ENCODE measurements at regions not wholly inside any gene's neighbourhood (a gene's known extent, or its start where the extent isn't known, plus 50 kb on each side); places are given as distances from the start of the nearest gene placed in this dataset.
"Not testable (repeated sequence)": the region's sequence is repeated elsewhere in the genome, so short reads cannot be mapped to it uniquely, and the experiment has no call there.

DNA sequence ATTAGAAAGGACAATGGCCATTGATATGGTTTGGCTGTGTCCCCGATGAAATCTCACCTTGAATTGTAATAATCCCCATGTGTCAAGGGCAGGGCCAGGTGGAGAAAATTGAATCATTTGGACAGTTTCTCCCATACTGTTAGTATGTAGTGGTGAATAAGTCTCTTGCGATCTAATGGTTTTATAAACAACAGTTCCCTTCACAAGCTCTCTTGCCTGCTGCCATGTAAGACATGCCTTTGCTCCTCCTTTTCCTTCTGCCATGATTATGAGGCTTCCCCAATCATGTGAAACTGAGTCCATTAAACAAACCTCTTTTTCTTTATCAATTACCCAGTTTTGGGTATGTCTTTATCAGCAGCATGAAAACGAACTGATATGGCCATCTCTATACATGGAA, 302.7 kb downstream of the SFMBT2 start:
- no peaks in the 10 kb centered on the region for H3K36me3 Mint-ChIP-seq (ENCODE audit: low read depth)
- DNase-seq: no peak
- ChIA-PET CTCF (no interaction called here), POLR2A (no interaction called here)
- H3K4me1 Mint-ChIP-seq: peaks cover 4% of the 10 kb centered on the region
- no peak overlapping the region for H3K27ac Mint-ChIP-seq
- no peak overlapping the region for H3K4me3 Mint-ChIP-seq
- peaks cover 13% of the 10 kb centered on the region for H3K27me3 Mint-ChIP-seq
- no peaks in the 10 kb centered on the region for H3K9me3 Mint-ChIP-seq

DNA sequence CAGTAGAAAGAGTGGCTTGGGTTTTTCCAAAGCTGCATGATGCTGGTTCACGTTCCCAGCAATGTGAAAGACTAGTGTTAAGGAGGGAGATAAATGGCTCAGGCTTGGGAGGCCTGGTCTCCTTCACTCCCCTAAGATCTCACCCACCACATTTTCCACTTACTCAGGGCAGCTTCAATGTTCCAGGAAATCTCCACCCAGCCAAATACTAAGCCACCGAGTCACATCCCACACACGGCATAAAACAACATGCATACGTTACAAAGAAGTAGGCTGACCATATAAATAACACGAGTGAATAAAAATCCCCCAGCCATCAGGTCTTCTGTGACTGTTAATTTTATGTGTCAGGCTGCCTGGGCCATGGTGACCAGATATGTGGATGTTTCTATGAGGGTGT, 303.5 kb downstream of the SFMBT2 start:
- Mint-ChIP-seq H3K27me3 (peaks cover 14% of the 10 kb centered on the region), H3K27ac (no peak overlapping the region), H3K9me3 (no peaks in the 10 kb centered on the region), H3K36me3 (ENCODE audit: low read depth) (no peaks in the 10 kb centered on the region), H3K4me3 (no peak overlapping the region), H3K4me1 (peaks cover 4% of the 10 kb centered on the region)
- ChIA-PET POLR2A (no interaction called here), CTCF (no interaction called here)
- DNase-seq: no peak

DNA sequence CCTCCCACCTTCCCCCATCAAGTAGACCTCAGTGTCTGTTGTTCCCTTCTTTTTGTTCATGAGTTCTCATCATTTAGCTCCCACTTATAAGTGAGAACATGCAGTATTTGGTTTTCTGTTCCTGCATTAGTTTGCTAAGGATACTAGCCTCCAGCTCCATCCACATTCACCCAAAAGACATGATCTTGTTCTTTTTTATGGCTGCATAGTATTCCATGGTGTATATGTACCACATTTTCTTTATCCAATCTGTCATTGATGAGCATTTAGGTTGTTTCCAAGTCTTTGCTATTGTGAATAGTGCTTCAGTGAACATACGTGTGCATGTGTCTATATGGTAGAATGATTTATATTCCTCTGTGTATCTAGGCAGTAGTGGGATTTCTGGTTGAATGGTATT, 306.5 kb downstream of the SFMBT2 start:
- POLR2A ChIA-PET; H3K9me3 Mint-ChIP-seq; H3K36me3 Mint-ChIP-seq (ENCODE audit: low read depth); H3K4me1 Mint-ChIP-seq; DNase-seq; H3K27ac Mint-ChIP-seq; CTCF ChIA-PET; H3K4me3 Mint-ChIP-seq: not testable (repeated sequence)
- peaks cover 11% of the 10 kb centered on the region for H3K27me3 Mint-ChIP-seq

DNA sequence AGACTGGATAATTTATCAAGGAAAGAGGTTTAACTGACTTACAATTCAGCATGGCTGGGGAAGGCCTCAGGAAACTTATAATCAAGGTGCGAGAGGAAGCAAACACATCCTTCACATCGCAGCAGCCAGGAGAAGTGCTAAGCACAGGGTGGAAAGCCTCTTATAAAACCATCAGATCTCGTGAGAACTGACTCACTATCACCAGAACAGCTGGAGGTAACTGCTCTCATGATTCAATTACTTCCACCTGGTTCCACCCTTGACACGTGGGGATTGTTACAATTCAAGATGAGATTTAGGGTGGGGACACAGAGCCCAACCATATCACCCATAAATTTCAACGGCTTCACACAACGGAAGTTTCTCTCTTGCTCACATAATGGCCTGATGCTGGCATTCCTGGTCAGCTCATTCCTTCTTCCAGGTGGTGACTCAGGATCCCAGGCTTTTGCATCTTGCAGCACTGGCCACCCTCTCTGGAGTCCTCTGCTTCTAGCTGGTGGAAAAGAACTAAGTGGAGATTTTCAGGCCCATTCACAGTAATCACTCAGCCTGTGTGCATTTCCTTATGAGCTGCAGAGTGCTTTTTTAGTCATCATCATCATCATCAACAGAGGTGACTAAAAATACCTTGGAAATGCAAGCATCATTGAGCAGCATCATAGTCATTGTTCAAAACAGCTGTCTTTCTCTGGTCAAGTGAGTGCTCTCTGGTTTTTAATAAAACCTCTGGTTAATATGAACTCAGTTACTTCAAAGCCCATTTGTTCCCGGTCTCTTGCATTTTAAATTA, 308.1 kb downstream of the SFMBT2 start:
- Mint-ChIP-seq H3K4me3 (no peak overlapping the region), H3K27me3 (peaks cover 11% of the 10 kb centered on the region), H3K9me3 (no peaks in the 10 kb centered on the region), H3K36me3 (ENCODE audit: low read depth) (no peaks in the 10 kb centered on the region), H3K4me1 (peaks cover 4% of the 10 kb centered on the region), H3K27ac (no peak overlapping the region)
- POLR2A ChIA-PET: no interaction called here
- CTCF ChIA-PET: interaction anchor here (1.1 kb wide), 1 partner anchor 183 kb away, joined by 3 read pairs; no protein-coding TSS in a partner anchor
- no peak for DNase-seq

DNA sequence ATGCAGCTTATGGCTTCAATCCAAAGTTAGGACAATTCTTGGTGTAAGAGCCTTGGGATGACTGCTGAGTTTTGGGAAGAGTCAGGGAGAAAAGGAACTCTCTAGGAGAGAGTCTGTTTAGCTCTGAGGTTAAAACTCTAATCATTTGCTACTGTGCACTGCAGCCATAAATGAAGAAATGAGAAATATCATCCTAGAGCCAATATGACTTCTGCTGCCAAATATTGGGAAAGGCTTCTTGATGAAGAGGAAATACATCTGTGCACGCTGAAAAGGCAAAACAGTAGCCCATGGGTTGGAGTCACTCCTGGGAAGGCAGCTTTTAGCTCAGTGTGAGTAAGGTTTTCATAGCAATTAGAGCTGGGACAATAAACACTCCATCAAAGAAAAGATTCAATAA, 308.8 kb downstream of the SFMBT2 start:
- Mint-ChIP-seq H3K36me3 (ENCODE audit: low read depth) (no peaks in the 10 kb centered on the region), H3K9me3 (no peaks in the 10 kb centered on the region), H3K4me1 (peaks cover under 1% of the 10 kb centered on the region), H3K4me3 (no peak overlapping the region), H3K27ac (no peak overlapping the region), H3K27me3 (peaks cover 11% of the 10 kb centered on the region)
- ChIA-PET CTCF (interaction anchor here (0.7 to 1.1 kb wide), 2 partner anchors 182 to 183 kb away, joined by 3 read pairs; no protein-coding TSS in a partner anchor), POLR2A (no interaction called here)
- DNase-seq: no peak

DNA sequence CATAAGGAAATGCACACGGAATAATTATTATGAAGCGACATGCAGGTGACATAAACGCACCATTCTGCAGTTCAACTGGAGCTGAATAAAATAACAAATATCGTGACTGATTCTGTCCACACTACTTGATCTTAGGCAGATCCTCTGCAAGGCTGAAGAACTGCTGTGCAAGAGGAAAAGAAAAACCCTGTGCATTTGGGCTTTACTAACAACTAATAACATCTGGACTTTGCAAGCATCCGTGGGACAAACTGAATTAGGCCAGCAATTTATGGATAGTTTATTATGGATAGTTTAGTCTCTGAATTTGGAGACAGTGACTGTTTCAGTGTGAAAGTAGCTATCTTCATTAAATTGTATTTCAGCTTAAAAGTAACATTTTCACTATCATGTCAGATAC, 309.4 kb downstream of the SFMBT2 start:
- Mint-ChIP-seq H3K27ac (no peak overlapping the region), H3K9me3 (no peaks in the 10 kb centered on the region), H3K4me3 (no peak overlapping the region), H3K27me3 (peaks cover 11% of the 10 kb centered on the region), H3K4me1 (no peaks in the 10 kb centered on the region), H3K36me3 (ENCODE audit: low read depth) (no peaks in the 10 kb centered on the region)
- ChIA-PET POLR2A (no interaction called here), CTCF (interaction anchor here (0.7 kb wide), 1 partner anchor 183 kb away, joined by 3 read pairs; no protein-coding TSS in a partner anchor)
- no peak for DNase-seq

DNA sequence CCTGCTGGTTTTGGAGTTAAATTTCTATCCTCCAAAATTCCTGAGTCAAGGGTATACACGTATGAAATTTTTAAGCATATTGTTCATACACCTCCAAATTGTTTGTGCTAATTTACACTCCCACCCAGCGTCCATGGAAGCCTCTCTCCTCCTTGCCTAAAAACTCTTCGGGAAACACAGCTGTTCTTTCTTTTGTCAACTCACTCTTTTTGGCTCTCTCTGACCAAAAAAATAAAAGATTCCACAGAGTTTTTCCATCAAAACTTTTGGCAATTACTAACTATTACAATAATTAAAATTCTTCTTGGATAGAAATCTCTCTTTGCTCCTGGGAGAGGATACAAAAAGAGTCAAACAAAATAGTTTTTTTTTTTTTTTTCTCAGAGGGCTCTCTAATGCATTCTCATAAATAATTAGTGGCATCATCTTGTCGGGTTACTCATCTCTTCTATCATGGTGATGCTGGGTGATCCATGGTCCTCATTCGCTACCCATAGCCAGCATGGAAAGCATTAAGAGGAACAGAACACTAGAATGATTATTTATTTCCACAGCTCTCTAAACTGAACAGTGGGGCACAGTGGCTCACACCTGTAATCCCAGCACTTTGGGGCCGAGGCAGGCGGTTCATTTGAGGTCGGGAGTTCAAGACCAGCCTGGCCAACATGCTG, 310.7 kb downstream of the SFMBT2 start:
- ChIA-PET POLR2A (no interaction called here), CTCF (no interaction called here)
- H3K9me3 Mint-ChIP-seq: no peaks in the 10 kb centered on the region
- H3K4me1 Mint-ChIP-seq: no peaks in the 10 kb centered on the region
- no peak overlapping the region for H3K27ac Mint-ChIP-seq
- no peak for DNase-seq
- no peak overlapping the region for H3K4me3 Mint-ChIP-seq
- H3K36me3 Mint-ChIP-seq (ENCODE audit: low read depth): no peaks in the 10 kb centered on the region
- peaks cover 11% of the 10 kb centered on the region for H3K27me3 Mint-ChIP-seq

DNA sequence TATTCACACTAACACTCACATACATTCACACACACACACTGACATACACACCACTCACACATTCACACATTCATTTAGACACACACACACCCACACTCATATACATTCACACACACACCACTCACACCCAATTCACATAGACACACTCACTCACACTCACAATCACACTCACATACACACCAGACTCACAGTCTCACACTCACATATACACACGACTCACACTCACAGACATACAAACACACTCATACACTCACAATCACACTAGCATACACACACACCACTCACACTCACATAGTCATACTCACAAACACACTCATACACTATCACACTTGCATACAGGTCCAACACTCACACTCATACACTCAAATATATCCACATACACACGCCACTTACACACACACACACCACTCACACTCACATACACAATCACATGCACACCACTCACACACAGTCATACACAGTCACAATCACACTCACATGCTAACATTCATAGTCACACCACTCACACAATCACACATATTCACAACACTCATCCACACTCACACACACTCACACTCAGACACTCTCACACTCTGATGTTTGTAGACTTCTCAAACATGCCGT, 312.6 kb downstream of the SFMBT2 start:
- no peak for DNase-seq
- H3K4me1 Mint-ChIP-seq: no peaks in the 10 kb centered on the region
- H3K27me3 Mint-ChIP-seq: peaks cover 4% of the 10 kb centered on the region
- no peaks in the 10 kb centered on the region for H3K36me3 Mint-ChIP-seq (ENCODE audit: low read depth)
- H3K4me3 Mint-ChIP-seq: no peak overlapping the region
- H3K27ac Mint-ChIP-seq: no peak overlapping the region
- H3K9me3 Mint-ChIP-seq: no peaks in the 10 kb centered on the region
- CTCF ChIA-PET: no interaction called here
- POLR2A ChIA-PET: no interaction called here

DNA sequence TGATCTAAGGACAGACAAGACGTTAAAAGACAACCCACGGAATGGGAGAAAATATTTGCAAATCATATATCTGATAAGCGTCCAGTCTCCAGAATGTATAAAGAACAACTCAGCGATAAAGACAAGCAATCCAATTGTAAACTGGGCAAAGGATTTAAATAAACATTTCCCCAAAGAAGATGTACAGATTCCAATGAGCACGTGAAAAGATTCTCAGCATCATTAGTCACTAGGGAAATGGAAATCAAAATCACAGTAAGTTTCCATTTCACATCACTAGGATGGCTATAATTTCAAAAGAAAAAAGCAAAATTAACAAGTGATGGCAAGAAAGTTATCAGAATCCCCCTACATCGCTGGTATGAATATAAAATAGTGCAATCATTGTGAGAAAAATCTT, 316.1 kb downstream of the SFMBT2 start:
- Mint-ChIP-seq H3K9me3 (no peaks in the 10 kb centered on the region), H3K4me1 (no peaks in the 10 kb centered on the region), H3K4me3 (no peak overlapping the region), H3K27me3 (peaks cover 1% of the 10 kb centered on the region), H3K27ac (no peak overlapping the region), H3K36me3 (ENCODE audit: low read depth) (no peaks in the 10 kb centered on the region)
- ChIA-PET POLR2A (no interaction called here), CTCF (no interaction called here)
- DNase-seq: no peak

DNA sequence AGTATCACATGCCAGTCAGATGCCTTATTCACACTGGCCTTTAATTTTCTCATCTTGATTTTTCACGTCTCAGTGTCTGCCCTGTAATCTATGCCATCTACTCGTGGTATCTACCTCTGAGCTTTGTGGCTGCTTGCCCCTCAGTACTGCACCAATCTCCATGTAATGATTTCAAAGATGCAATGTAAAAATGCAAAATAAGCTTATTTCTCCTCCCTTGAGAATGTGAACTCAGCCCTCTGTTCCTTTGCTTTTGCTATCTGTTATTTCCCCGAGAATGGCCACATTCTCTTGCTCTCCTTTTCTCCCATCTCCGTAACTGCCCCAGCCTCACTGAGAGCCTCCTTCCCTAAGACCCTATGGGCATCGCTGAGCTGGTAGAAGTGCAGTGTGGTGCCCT, 317.5 kb downstream of the SFMBT2 start:
- H3K36me3 Mint-ChIP-seq (ENCODE audit: low read depth): no peaks in the 10 kb centered on the region
- H3K9me3 Mint-ChIP-seq: no peaks in the 10 kb centered on the region
- ChIA-PET POLR2A (no interaction called here), CTCF (interaction anchor here (0.6 to 0.8 kb wide), 2 partner anchors 174 to 210 kb away, joined by 4 read pairs; no protein-coding TSS in a partner anchor)
- DNase-seq: no peak
- H3K27ac Mint-ChIP-seq: no peak overlapping the region
- H3K4me3 Mint-ChIP-seq: no peak overlapping the region
- H3K27me3 Mint-ChIP-seq: peaks cover 1% of the 10 kb centered on the region
- H3K4me1 Mint-ChIP-seq: no peaks in the 10 kb centered on the region

DNA sequence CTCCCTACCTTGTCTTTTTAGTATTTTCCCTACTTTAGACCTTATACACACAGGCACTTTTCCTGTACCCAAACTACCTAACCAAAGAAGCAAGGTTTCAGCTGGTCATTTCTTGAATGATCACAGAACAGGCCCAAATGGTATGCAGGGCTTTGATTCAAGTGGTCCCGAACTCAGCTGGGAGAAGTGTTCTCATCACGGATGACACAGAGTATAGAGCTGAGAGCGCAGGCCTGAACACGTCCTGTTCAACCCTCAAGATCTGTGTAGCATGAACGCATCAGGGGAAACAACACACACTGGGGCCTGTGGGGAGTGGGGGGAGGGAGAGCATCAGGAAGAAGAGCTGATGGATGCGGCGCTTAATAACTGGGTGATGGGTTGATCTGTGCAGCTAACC, 318.2 kb downstream of the SFMBT2 start:
- no peak overlapping the region for H3K27ac Mint-ChIP-seq
- peaks cover 1% of the 10 kb centered on the region for H3K27me3 Mint-ChIP-seq
- ChIA-PET POLR2A (no interaction called here), CTCF (interaction anchor here (0.8 kb wide), 1 partner anchor 173 kb away, joined by 4 read pairs; no protein-coding TSS in a partner anchor)
- H3K36me3 Mint-ChIP-seq (ENCODE audit: low read depth): no peaks in the 10 kb centered on the region
- H3K4me3 Mint-ChIP-seq: no peak overlapping the region
- no peaks in the 10 kb centered on the region for H3K4me1 Mint-ChIP-seq
- DNase-seq: no peak
- H3K9me3 Mint-ChIP-seq: no peaks in the 10 kb centered on the region

DNA sequence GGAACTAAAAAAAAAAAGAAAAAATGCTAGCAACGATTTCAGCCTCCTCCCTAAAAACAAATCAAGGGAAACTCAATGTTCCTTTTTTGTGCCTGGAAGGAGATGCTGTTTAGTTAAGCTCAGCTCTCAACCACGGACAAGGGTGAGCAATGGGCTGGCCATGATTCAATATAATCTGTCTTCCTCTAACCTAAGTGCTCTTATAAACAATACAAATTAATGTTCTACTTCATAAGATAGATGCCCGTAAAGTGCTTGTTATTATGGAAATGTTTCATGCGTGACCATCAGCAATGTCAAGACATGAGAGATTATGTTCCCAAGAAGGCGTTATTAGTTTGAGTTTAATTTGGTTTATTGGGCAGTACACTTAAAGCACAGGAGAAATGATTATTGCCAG, 320.3 kb downstream of the SFMBT2 start:
- ChIA-PET CTCF (interaction anchor here (0.7 kb wide), 1 partner anchor 564 kb away, joined by 3 read pairs; no protein-coding TSS in a partner anchor), POLR2A (no interaction called here)
- no peaks in the 10 kb centered on the region for H3K4me1 Mint-ChIP-seq
- no peak overlapping the region for H3K4me3 Mint-ChIP-seq
- peaks cover 1% of the 10 kb centered on the region for H3K27me3 Mint-ChIP-seq
- H3K27ac Mint-ChIP-seq: no peak overlapping the region
- DNase-seq: no peak
- no peaks in the 10 kb centered on the region for H3K36me3 Mint-ChIP-seq (ENCODE audit: low read depth)
- no peaks in the 10 kb centered on the region for H3K9me3 Mint-ChIP-seq

DNA sequence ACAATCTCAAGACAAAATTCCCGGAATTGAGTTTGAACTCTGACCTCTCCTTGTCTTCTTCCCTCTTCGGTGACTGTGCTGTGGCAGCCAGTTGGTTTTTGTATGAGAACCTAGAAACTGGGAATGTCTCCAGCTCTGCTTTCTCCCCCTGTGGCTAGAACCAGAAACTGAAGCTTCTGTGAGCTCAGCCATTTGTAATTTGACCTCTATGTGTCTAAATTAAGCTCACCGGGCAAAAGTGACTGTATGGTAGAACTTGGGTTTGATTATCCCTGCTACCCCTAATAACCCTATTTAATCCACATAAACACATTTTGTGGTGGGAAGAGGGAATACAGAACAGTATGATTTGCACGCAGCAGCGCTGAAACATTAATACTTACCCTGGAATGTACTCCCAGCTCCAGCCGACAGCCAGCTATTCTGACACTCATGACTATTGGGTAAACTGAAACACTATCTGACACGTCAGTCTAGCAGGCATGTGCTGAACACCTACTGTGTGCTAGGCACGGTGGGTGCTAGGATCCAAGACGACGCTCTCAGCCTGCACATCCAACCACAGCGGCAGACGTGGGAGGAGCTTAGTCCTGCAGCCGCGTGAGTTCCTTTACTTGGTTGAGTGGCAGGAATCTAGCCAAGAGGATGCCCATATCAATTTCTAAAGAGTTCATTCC, 324.8 kb downstream of the SFMBT2 start:
- Mint-ChIP-seq H3K27me3 (peaks cover 32% of the 10 kb centered on the region), H3K4me3 (no peak overlapping the region), H3K36me3 (ENCODE audit: low read depth) (no peaks in the 10 kb centered on the region), H3K4me1 (no peaks in the 10 kb centered on the region), H3K9me3 (no peaks in the 10 kb centered on the region), H3K27ac (no peak overlapping the region)
- CTCF ChIA-PET: interaction anchor here (1.1 to 1.2 kb wide), 2 partner anchors 166 to 167 kb away, joined by 3 read pairs; no protein-coding TSS in a partner anchor
- DNase-seq: no peak
- POLR2A ChIA-PET: no interaction called here
